ENCODE measurements at regions not wholly inside any gene's neighbourhood (a gene's known extent, or its start where the extent isn't known, plus 50 kb on each side); places are given as distances from the start of the nearest gene placed in this dataset.

- Histone ChIP-seq H3K36me3 (ENCODE audit: control insufficient read depth, insufficient read depth, low read length) (no peaks in the 10 kb centered on the region), H3K9ac (ENCODE audit: low read length) (no peak overlapping the region), H3K4me1 (ENCODE audit: control insufficient read depth, insufficient read depth, low read length) (no peaks in the 10 kb centered on the region), H3K4me3 (ENCODE audit: low read length) (no peak overlapping the region), H3K9me3 (ENCODE audit: control insufficient read depth, low read length) (no peaks in the 10 kb centered on the region), H3K27me3 (ENCODE audit: control insufficient read depth, insufficient read depth, low read length) (peaks cover 5% of the 10 kb centered on the region)
These were observed 82.3 kb downstream of the UNCX start for GRCh38 chr7:1314908-1315450.

- Histone ChIP-seq H3K4me3 (ENCODE audit: low read length) (no peak overlapping the region), H3K27me3 (ENCODE audit: control insufficient read depth, insufficient read depth, low read length) (peaks cover 5% of the 10 kb centered on the region)
These were observed 83.4 kb downstream of the UNCX start for GRCh38 chr7:1316086-1316485.

GRCh38 chr7:1317646-1318045 lies 85.0 kb downstream of the UNCX start:
- Histone ChIP-seq H3K9ac (ENCODE audit: low read length) (no peak overlapping the region), H3K27me3 (ENCODE audit: control insufficient read depth, insufficient read depth, low read length) (peaks cover 9% of the 10 kb centered on the region), H3K4me3 (ENCODE audit: low read length) (no peak overlapping the region), H3K36me3 (ENCODE audit: control insufficient read depth, insufficient read depth, low read length) (no peaks in the 10 kb centered on the region), H3K9me3 (ENCODE audit: control insufficient read depth, low read length) (no peaks in the 10 kb centered on the region), H3K4me1 (ENCODE audit: control insufficient read depth, insufficient read depth, low read length) (no peaks in the 10 kb centered on the region)

More at GRCh38 chr7:1316086-1316485, 83.4 kb downstream of the UNCX start:
- H3K4me1 ChIP-seq (ENCODE audit: control insufficient read depth, insufficient read depth, low read length): no peaks in the 10 kb centered on the region
- no peak overlapping the region for H3K9ac ChIP-seq (ENCODE audit: low read length)
- H3K36me3 ChIP-seq (ENCODE audit: control insufficient read depth, insufficient read depth, low read length): no peaks in the 10 kb centered on the region
- H3K9me3 ChIP-seq (ENCODE audit: control insufficient read depth, low read length): no peaks in the 10 kb centered on the region

- no peak overlapping the region for H3K4me3 ChIP-seq (ENCODE audit: low read length)
- H3K9me3 ChIP-seq (ENCODE audit: control insufficient read depth, low read length): no peaks in the 10 kb centered on the region
- peaks cover 13% of the 10 kb centered on the region for H3K27me3 ChIP-seq (ENCODE audit: control insufficient read depth, insufficient read depth, low read length)
- H3K9ac ChIP-seq (ENCODE audit: low read length): no peak overlapping the region
- H3K4me1 ChIP-seq (ENCODE audit: control insufficient read depth, insufficient read depth, low read length): no peaks in the 10 kb centered on the region
- no peaks in the 10 kb centered on the region for H3K36me3 ChIP-seq (ENCODE audit: control insufficient read depth, insufficient read depth, low read length)
These were observed 85.4 kb downstream of the UNCX start for GRCh38 chr7:1318051-1318450.

- H3K4me3 ChIP-seq (ENCODE audit: low read length): no peak overlapping the region
- H3K36me3 ChIP-seq (ENCODE audit: control insufficient read depth, insufficient read depth, low read length): no peaks in the 10 kb centered on the region
- no peak overlapping the region for H3K9ac ChIP-seq (ENCODE audit: low read length)
- peaks cover 16% of the 10 kb centered on the region for H3K27me3 ChIP-seq (ENCODE audit: control insufficient read depth, insufficient read depth, low read length)
- H3K4me1 ChIP-seq (ENCODE audit: control insufficient read depth, insufficient read depth, low read length): no peaks in the 10 kb centered on the region
- H3K9me3 ChIP-seq (ENCODE audit: control insufficient read depth, low read length): no peaks in the 10 kb centered on the region
These were observed 86.0 kb downstream of the UNCX start for GRCh38 chr7:1318661-1319060.

- Histone ChIP-seq H3K9me3 (ENCODE audit: control insufficient read depth, low read length) (no peaks in the 10 kb centered on the region), H3K9ac (ENCODE audit: low read length) (no peak overlapping the region), H3K4me1 (ENCODE audit: control insufficient read depth, insufficient read depth, low read length) (no peaks in the 10 kb centered on the region), H3K4me3 (ENCODE audit: low read length) (no peak overlapping the region), H3K27me3 (ENCODE audit: control insufficient read depth, insufficient read depth, low read length) (peaks cover 32% of the 10 kb centered on the region), H3K36me3 (ENCODE audit: control insufficient read depth, insufficient read depth, low read length) (no peaks in the 10 kb centered on the region)
These were observed 88.1 kb downstream of the UNCX start for GRCh38 chr7:1320616-1321240.

GRCh38 chr7:1321411-1322239 lies 89.0 kb downstream of the UNCX start:
- Histone ChIP-seq H3K9ac (ENCODE audit: low read length) (no peak overlapping the region), H3K9me3 (ENCODE audit: control insufficient read depth, low read length) (no peaks in the 10 kb centered on the region), H3K4me3 (ENCODE audit: low read length) (no peak overlapping the region), H3K36me3 (ENCODE audit: control insufficient read depth, insufficient read depth, low read length) (no peaks in the 10 kb centered on the region), H3K27me3 (ENCODE audit: control insufficient read depth, insufficient read depth, low read length) (peaks cover 32% of the 10 kb centered on the region), H3K4me1 (ENCODE audit: control insufficient read depth, insufficient read depth, low read length) (no peaks in the 10 kb centered on the region)

- H3K9me3 ChIP-seq (ENCODE audit: control insufficient read depth, low read length): no peaks in the 10 kb centered on the region
- H3K4me1 ChIP-seq (ENCODE audit: control insufficient read depth, insufficient read depth, low read length): no peaks in the 10 kb centered on the region
- H3K27me3 ChIP-seq (ENCODE audit: control insufficient read depth, insufficient read depth, low read length): peaks cover 32% of the 10 kb centered on the region
- H3K36me3 ChIP-seq (ENCODE audit: control insufficient read depth, insufficient read depth, low read length): no peaks in the 10 kb centered on the region
- H3K4me3 ChIP-seq (ENCODE audit: low read length): no peak overlapping the region
- H3K9ac ChIP-seq (ENCODE audit: low read length): no peak overlapping the region
These were observed 89.8 kb downstream of the UNCX start for GRCh38 chr7:1322240-1323110.

GRCh38 chr7:1323178-1324027 lies 90.7 kb downstream of the UNCX start:
- Histone ChIP-seq H3K9ac (ENCODE audit: low read length) (no peak overlapping the region), H3K4me1 (ENCODE audit: control insufficient read depth, insufficient read depth, low read length) (no peaks in the 10 kb centered on the region), H3K4me3 (ENCODE audit: low read length) (no peak overlapping the region), H3K27me3 (ENCODE audit: control insufficient read depth, insufficient read depth, low read length) (peaks cover 32% of the 10 kb centered on the region), H3K36me3 (ENCODE audit: control insufficient read depth, insufficient read depth, low read length) (no peaks in the 10 kb centered on the region), H3K9me3 (ENCODE audit: control insufficient read depth, low read length) (no peaks in the 10 kb centered on the region)

- H3K9ac ChIP-seq (ENCODE audit: low read length): no peak overlapping the region
These were observed 91.6 kb downstream of the UNCX start for GRCh38 chr7:1324028-1324900.

More at GRCh38 chr7:1324028-1324900, 91.6 kb downstream of the UNCX start:
- Histone ChIP-seq H3K36me3 (ENCODE audit: control insufficient read depth, insufficient read depth, low read length) (no peaks in the 10 kb centered on the region), H3K4me3 (ENCODE audit: low read length) (no peak overlapping the region), H3K9me3 (ENCODE audit: control insufficient read depth, low read length) (no peaks in the 10 kb centered on the region), H3K4me1 (ENCODE audit: control insufficient read depth, insufficient read depth, low read length) (no peaks in the 10 kb centered on the region), H3K27me3 (ENCODE audit: control insufficient read depth, insufficient read depth, low read length) (peaks cover 29% of the 10 kb centered on the region)
